ENCODE measurements at regions not wholly inside any gene's neighbourhood (a gene's known extent, or its start where the extent isn't known, plus 50 kb on each side); places are given as distances from the start of the nearest gene placed in this dataset.

DNA sequence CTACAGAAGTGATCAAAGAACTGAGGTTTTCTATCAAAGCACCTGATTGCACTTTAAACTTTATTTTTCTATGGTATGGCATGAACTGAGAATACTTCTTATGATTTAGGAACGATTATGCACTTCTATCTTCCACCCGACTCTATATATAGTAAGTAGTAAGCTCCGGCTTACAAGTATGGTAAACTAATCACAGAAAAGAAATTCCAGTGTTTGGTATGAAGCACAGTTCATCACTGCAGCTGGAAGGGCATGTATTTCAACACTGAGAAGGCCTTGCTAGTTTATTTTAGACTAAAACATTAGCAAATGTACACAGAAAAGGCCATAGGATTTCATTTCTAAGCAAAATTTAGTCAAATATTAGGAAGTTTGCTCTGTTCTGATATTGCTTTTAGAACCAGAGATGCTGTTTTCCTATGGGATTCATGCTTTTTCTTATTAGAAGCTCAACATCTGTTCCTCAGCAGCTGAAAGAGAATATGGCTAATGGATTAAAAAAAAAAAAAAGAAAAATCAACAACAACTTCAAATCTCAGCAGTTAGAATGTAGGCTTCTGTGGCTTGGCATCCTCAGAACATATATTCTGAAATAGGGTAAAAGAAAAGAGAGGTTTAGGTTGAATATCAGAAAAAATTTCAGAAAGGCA lies 273.5 kb downstream of the C4orf33 start:
- no peaks in the 10 kb centered on the region for H3K79me2 ChIP-seq (ENCODE audit: control insufficient read depth, insufficient read depth, low read length, unreplicated experiment)
- H3K4me3 ChIP-seq (ENCODE audit: low read depth, low read length), result no peak overlapping the region
- H3K27ac ChIP-seq (ENCODE audit: low read depth, low read length), result no peak overlapping the region

DNA sequence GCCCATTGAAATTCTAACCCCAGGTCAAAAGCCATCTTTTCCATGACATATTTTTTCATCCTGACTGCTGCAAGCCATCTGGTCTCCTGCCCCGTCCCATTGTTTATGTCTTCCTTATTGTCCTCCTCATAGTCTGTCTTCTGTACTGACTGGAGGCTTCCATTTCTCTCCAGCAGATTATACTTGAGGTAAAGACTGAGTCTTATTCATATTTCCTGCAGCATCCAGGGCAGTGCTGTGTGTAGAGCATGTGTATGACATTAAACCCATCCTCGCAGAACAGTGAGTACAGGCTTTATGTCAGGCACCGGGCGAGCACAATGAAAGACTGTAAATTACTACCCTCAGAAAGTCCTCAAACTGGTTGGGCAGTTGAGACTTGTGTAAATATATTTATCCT lies 275.1 kb downstream of the C4orf33 start:
- no peaks in the 10 kb centered on the region for H3K36me3 ChIP-seq (ENCODE audit: insufficient read depth, low read length)
- peaks cover 84% of the 10 kb centered on the region for H3K27me3 ChIP-seq (ENCODE audit: insufficient read depth, low read length)
- no peaks in the 10 kb centered on the region for H3K79me2 ChIP-seq (ENCODE audit: control insufficient read depth, insufficient read depth, low read length, unreplicated experiment)
- H3K4me1 ChIP-seq (ENCODE audit: control insufficient read depth, insufficient read depth, low read length, unreplicated experiment), result no peaks in the 10 kb centered on the region
- H3K27ac ChIP-seq (ENCODE audit: low read depth, low read length), result no peak overlapping the region
- no peak overlapping the region for H2AFZ ChIP-seq (ENCODE audit: low read length, unreplicated experiment)
- no peak overlapping the region for H3K4me3 ChIP-seq (ENCODE audit: low read depth, low read length)

More for the DNA sequence above, 273.5 kb downstream of the C4orf33 start:
- no peaks in the 10 kb centered on the region for H3K36me3 ChIP-seq (ENCODE audit: insufficient read depth, low read length)
- H3K4me1 ChIP-seq (ENCODE audit: control insufficient read depth, insufficient read depth, low read length, unreplicated experiment), result no peaks in the 10 kb centered on the region
- no peak overlapping the region for H2AFZ ChIP-seq (ENCODE audit: low read length, unreplicated experiment)
- H3K27me3 ChIP-seq (ENCODE audit: insufficient read depth, low read length), result peaks cover 86% of the 10 kb centered on the region

DNA sequence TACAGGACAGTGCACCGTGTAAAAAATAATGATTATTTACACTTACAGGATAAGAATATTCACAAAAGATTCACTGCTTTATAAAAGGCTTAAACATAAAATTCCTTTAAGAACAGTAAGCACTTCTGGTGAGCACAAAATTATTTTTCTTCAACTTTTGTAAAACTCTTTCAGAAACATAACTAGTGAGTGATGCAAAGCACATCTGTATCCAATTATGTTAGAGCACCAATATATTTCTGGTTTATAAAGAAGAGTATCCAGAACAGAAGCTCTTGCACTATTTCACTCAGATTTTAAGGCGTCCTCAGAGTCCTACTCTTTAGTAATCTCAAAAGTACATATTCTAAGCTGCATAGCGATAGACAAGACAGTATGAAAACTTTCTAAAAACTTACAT lies 276.0 kb downstream of the C4orf33 start:
- H3K27ac ChIP-seq (ENCODE audit: low read depth, low read length), result no peak overlapping the region
- H3K4me3 ChIP-seq (ENCODE audit: low read depth, low read length), result no peak overlapping the region
- H3K79me2 ChIP-seq (ENCODE audit: control insufficient read depth, insufficient read depth, low read length, unreplicated experiment), result no peaks in the 10 kb centered on the region
- H3K36me3 ChIP-seq (ENCODE audit: insufficient read depth, low read length), result no peaks in the 10 kb centered on the region
- peaks cover 79% of the 10 kb centered on the region for H3K27me3 ChIP-seq (ENCODE audit: insufficient read depth, low read length)
- no peaks in the 10 kb centered on the region for H3K4me1 ChIP-seq (ENCODE audit: control insufficient read depth, insufficient read depth, low read length, unreplicated experiment)
- H2AFZ ChIP-seq (ENCODE audit: low read length, unreplicated experiment), result no peak overlapping the region

DNA sequence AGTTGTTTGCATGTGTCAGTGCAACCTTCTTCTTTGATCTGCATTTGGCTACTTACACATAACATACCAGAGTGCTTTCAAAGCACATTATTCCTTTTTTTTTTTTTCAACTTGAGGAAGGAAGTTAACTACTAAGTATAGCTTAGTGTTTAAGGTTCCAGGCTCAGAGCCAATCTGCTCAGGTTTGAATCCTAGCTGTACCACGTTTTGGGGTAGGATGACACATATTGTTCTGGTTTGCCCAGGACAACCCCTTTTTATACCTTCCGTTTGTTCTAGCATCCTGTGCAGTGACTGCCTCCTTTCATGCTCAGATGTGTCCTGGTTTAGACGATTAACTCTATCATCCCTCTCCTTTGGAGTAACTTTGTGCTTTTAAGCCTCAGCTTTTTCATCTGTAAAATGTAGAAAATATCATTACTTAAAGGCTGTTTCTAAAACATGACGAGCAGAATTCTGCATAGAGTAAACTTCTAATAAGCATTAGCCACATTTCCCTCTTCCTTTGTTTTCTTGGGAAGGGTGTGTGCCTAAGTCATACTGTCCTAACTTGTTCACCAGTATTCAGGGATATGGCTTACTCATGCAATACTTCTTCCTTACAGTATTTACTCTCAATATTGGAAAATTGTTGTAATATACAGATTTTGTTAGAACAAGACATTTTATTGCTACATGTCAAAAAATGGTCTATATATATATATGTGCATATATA lies 281.3 kb downstream of the C4orf33 start:
- Histone ChIP-seq H3K36me3 (ENCODE audit: insufficient read depth, low read length) (no peaks in the 10 kb centered on the region), H3K27ac (ENCODE audit: low read depth, low read length) (no peak overlapping the region), H3K4me1 (ENCODE audit: control insufficient read depth, insufficient read depth, low read length, unreplicated experiment) (no peaks in the 10 kb centered on the region), H3K27me3 (ENCODE audit: insufficient read depth, low read length) (peaks cover 81% of the 10 kb centered on the region), H3K4me3 (ENCODE audit: low read depth, low read length) (no peak overlapping the region), H2AFZ (ENCODE audit: low read length, unreplicated experiment) (no peak overlapping the region), H3K79me2 (ENCODE audit: control insufficient read depth, insufficient read depth, low read length, unreplicated experiment) (no peaks in the 10 kb centered on the region)

DNA sequence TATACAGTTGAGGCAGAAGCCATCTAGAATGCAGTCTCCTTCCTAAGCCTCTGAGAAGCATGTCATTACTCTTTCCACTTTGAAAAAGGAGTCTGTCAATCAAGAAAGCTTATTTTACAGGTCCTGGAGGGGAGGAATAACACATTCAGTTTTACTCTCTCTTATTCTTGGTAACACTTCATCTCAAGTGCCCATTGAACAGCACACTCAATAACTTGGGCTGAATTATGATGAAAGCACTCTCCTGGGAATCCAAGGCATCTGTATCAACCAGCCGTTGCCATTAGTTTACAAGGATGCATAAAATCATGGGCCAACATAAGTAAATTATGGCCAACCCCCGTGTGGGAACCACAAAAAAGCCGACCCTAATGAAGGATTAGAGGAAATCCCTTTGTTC lies 282.4 kb downstream of the C4orf33 start:
- no peaks in the 10 kb centered on the region for H3K79me2 ChIP-seq (ENCODE audit: control insufficient read depth, insufficient read depth, low read length, unreplicated experiment)
- H2AFZ ChIP-seq (ENCODE audit: low read length, unreplicated experiment), result no peak overlapping the region
- no peak overlapping the region for H3K4me3 ChIP-seq (ENCODE audit: low read depth, low read length)
- H3K27ac ChIP-seq (ENCODE audit: low read depth, low read length), result no peak overlapping the region
- H3K27me3 ChIP-seq (ENCODE audit: insufficient read depth, low read length), result peaks cover 84% of the 10 kb centered on the region
- no peaks in the 10 kb centered on the region for H3K36me3 ChIP-seq (ENCODE audit: insufficient read depth, low read length)
- H3K4me1 ChIP-seq (ENCODE audit: control insufficient read depth, insufficient read depth, low read length, unreplicated experiment), result no peaks in the 10 kb centered on the region

DNA sequence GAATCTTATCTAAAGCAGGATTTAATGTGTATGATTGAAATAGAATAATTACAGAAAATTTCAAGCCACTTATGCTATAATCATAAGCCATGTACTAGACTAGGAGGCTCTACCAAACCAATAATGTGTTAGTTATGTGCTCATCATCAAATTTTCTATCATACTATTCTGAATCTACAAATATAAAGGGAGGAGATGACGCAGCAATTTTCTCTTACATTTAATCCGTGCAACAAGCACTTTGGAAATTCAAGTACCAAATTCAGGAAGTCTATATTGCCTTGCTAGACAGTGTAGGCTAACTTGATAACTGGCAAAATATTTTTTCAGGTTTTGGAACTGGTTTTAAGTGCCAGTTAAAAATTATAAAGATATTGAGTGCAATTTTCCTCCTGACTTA lies 283.5 kb downstream of the C4orf33 start:
- Histone ChIP-seq H3K27me3 (ENCODE audit: insufficient read depth, low read length) (peaks cover 82% of the 10 kb centered on the region), H2AFZ (ENCODE audit: low read length, unreplicated experiment) (no peak overlapping the region), H3K4me3 (ENCODE audit: low read depth, low read length) (no peak overlapping the region), H3K79me2 (ENCODE audit: control insufficient read depth, insufficient read depth, low read length, unreplicated experiment) (no peaks in the 10 kb centered on the region), H3K36me3 (ENCODE audit: insufficient read depth, low read length) (no peaks in the 10 kb centered on the region), H3K27ac (ENCODE audit: low read depth, low read length) (no peak overlapping the region), H3K4me1 (ENCODE audit: control insufficient read depth, insufficient read depth, low read length, unreplicated experiment) (no peaks in the 10 kb centered on the region)

DNA sequence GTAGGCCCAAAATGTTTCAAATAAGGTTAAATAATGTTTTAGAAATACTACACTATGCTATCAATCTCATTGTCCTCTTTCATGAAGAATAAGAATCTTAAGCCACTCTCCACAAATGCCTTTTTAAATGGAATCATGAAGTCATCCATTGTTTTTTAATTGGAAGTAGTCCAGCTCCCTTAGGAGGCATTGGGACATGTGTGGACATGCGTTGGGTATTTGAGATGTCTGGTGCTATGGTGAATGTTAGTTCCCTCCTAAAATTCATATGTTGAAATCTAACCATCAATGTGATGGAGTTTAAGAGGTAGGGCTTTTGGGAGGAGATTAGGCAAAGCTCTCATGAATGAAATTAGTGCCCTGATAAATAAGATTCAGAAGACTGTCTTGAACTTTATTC lies 289.0 kb downstream of the C4orf33 start:
- H3K27ac ChIP-seq (ENCODE audit: low read depth, low read length), result no peak overlapping the region
- no peaks in the 10 kb centered on the region for H3K36me3 ChIP-seq (ENCODE audit: insufficient read depth, low read length)
- H3K4me1 ChIP-seq (ENCODE audit: control insufficient read depth, insufficient read depth, low read length, unreplicated experiment), result no peaks in the 10 kb centered on the region
- no peak overlapping the region for H2AFZ ChIP-seq (ENCODE audit: low read length, unreplicated experiment)
- H3K79me2 ChIP-seq (ENCODE audit: control insufficient read depth, insufficient read depth, low read length, unreplicated experiment), result no peaks in the 10 kb centered on the region
- no peak overlapping the region for H3K4me3 ChIP-seq (ENCODE audit: low read depth, low read length)
- peaks cover 40% of the 10 kb centered on the region for H3K27me3 ChIP-seq (ENCODE audit: insufficient read depth, low read length)

DNA sequence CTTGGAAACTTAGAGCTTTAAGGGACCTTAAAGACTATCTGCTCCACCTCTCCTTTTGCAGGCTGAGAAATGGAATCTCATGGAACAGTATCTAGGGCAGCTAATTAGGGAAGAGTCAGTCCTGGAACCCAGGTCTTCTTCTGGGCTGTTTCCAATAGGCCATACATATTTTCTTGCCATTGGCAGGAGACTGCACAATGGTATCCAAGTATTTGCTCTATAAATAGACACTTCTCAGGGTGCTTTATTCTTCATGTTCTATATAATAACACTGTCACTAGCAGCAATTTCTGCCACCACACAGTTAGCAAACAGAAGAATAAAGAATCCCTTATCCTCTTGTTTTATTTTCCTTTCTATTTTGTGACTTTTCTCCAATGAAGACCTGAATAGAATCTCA lies 291.7 kb downstream of the C4orf33 start:
- no peak overlapping the region for H2AFZ ChIP-seq (ENCODE audit: low read length, unreplicated experiment)
- no peaks in the 10 kb centered on the region for H3K36me3 ChIP-seq (ENCODE audit: insufficient read depth, low read length)
- no peaks in the 10 kb centered on the region for H3K4me1 ChIP-seq (ENCODE audit: control insufficient read depth, insufficient read depth, low read length, unreplicated experiment)
- no peak overlapping the region for H3K27ac ChIP-seq (ENCODE audit: low read depth, low read length)
- H3K4me3 ChIP-seq (ENCODE audit: low read depth, low read length), result no peak overlapping the region
- H3K27me3 ChIP-seq (ENCODE audit: insufficient read depth, low read length), result peaks cover 18% of the 10 kb centered on the region
- no peaks in the 10 kb centered on the region for H3K79me2 ChIP-seq (ENCODE audit: control insufficient read depth, insufficient read depth, low read length, unreplicated experiment)

DNA sequence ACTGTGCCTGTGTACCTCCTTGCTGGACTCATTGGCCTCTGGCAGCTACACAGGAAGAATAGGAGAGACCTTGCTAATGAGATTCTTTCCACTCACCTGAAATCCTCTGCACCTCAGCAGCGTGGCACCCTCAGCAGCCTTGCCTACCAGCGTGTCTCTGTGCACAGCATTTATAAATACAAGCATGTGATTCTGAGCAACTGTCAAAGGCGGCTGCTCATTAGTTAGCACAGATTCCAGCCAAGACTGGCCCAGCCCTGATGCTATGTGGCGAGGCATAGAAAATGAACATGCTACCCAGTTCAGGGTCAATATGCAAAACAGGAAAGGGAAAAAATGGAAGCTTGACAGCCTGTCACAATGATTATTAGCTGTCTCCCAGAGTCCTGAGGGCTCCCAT lies 298.0 kb downstream of the C4orf33 start:
- Histone ChIP-seq H3K4me3 (ENCODE audit: low read depth, low read length) (no peak overlapping the region), H3K36me3 (ENCODE audit: insufficient read depth, low read length) (no peaks in the 10 kb centered on the region), H3K79me2 (ENCODE audit: control insufficient read depth, insufficient read depth, low read length, unreplicated experiment) (no peaks in the 10 kb centered on the region), H3K4me1 (ENCODE audit: control insufficient read depth, insufficient read depth, low read length, unreplicated experiment) (no peaks in the 10 kb centered on the region), H3K27ac (ENCODE audit: low read depth, low read length) (no peak overlapping the region), H2AFZ (ENCODE audit: low read length, unreplicated experiment) (no peak overlapping the region), H3K27me3 (ENCODE audit: insufficient read depth, low read length) (peaks cover 13% of the 10 kb centered on the region; the same call in 1 of the 2 replicates)

DNA sequence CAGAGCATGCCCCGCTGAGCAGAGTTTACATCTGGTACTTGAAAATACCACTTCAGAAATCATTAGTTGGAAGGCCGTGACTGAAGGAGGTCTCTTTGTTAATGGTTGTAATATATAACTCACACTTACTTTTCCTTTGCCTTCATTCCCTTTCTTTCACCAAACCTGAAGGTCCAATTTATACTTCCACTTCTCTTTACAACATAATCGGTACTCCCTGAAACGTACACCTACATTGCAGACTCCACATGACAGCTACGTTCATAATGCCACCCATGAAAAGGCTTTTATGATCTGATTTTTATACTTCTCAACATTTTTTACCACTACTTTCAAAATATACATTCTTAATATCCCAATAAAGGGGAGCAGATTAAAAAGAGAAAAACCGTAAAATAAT lies 298.7 kb downstream of the C4orf33 start:
- no peak overlapping the region for H3K27ac ChIP-seq (ENCODE audit: low read depth, low read length)
- no peaks in the 10 kb centered on the region for H3K36me3 ChIP-seq (ENCODE audit: insufficient read depth, low read length)
- H3K79me2 ChIP-seq (ENCODE audit: control insufficient read depth, insufficient read depth, low read length, unreplicated experiment), result no peaks in the 10 kb centered on the region
- H2AFZ ChIP-seq (ENCODE audit: low read length, unreplicated experiment), result no peak overlapping the region
- peaks cover 13% of the 10 kb centered on the region; the same call in 1 of the 2 replicates for H3K27me3 ChIP-seq (ENCODE audit: insufficient read depth, low read length)
- no peak overlapping the region for H3K4me3 ChIP-seq (ENCODE audit: low read depth, low read length)
- no peaks in the 10 kb centered on the region for H3K4me1 ChIP-seq (ENCODE audit: control insufficient read depth, insufficient read depth, low read length, unreplicated experiment)

DNA sequence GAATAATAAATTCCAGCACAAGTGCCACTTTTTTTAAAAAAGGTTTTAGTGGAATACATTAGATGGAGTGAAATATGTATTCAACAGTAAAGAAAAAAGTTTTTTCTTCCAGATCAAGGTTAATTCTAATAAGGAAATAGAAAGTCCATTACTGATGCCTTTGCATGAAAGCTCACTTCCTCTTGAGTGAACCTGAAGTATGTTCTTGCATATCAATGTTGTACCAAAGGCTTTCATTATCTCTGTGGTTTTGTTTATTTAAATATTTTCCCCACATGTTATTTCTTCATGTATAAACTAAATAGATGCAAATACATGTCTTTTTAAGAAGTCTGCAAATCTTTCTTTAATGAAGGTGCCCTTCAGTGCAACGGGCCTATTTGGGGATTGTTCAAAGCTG lies 307.9 kb downstream of the C4orf33 start:
- no peak overlapping the region for H3K27ac ChIP-seq (ENCODE audit: low read depth, low read length)
- H3K79me2 ChIP-seq (ENCODE audit: control insufficient read depth, insufficient read depth, low read length, unreplicated experiment), result no peaks in the 10 kb centered on the region
- no peak overlapping the region for H2AFZ ChIP-seq (ENCODE audit: low read length, unreplicated experiment)
- H3K4me3 ChIP-seq (ENCODE audit: low read depth, low read length), result no peak overlapping the region
- no peaks in the 10 kb centered on the region for H3K4me1 ChIP-seq (ENCODE audit: control insufficient read depth, insufficient read depth, low read length, unreplicated experiment)
- no peaks in the 10 kb centered on the region for H3K36me3 ChIP-seq (ENCODE audit: insufficient read depth, low read length)
- peaks cover 4% of the 10 kb centered on the region; the same call in 1 of the 2 replicates for H3K27me3 ChIP-seq (ENCODE audit: insufficient read depth, low read length)

Measured in ACC112 (cell line).